GM23248 (cell line): ENCODE measurements at regions not wholly inside any gene's neighbourhood (a gene's known extent, or its start where the extent isn't known, plus 50 kb on each side); places are given as distances from the start of the nearest gene placed in this dataset.

Experiments
- EZH2 ChIP-seq: fragments of 200-600 bp; sonication (generic); IDR thresholded peaks from 2 replicates; pipeline ENCODE4 v1.6.1; 2018; ENCODE audit warnings: antibody characterized with exemption, mild to moderate bottlenecking; ENCODE audit not compliant: insufficient read depth, poor library complexity, severe bottlenecking
- EZH2phosphoT487 ChIP-seq: fragments of 200-600 bp; sonication (generic); IDR thresholded peaks from 2 replicates; pipeline ENCODE4 v1.6.1; 2018; ENCODE audit warnings: antibody characterized with exemption, moderate library complexity, mild to moderate bottlenecking, low read depth; ENCODE audit not compliant: insufficient read depth

DNA sequence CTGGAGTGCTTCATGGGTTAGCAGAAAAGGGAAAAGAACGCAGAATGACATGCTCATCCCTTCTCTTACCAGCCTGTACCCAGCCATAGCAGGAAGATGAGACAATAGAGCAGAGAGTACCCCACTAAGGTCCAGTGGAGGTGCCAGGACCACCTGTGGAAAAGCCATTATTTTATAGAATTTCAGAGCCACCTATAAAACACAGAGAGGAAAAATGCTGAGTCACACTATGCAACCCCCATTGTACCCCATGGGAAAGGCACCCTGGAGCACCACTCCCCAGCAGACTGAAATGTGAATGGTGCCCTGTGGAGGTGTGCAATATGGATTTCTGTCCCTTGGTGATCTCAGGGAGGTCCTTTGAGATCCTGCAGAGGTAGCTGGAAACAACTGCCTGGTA lies 97.2 kb downstream of the HES1 start:
- TF ChIP-seq EZH2 (no peak), EZH2phosphoT487 (no peak)
